HL-60 (cell line): ENCODE measurements at regions not wholly inside any gene's neighbourhood (a gene's known extent, or its start where the extent isn't known, plus 50 kb on each side); places are given as distances from the start of the nearest gene placed in this dataset.

Experiments used
- CTCF ChIP-seq: IDR thresholded peaks from one replicate; pipeline ENCODE4 v1.5.1; 2011; ENCODE audit warnings: low read length, control low read depth, inconsistent platforms; ENCODE audit not compliant: insufficient read depth
- REST ChIP-seq: IDR thresholded peaks from 2 replicates; pipeline ENCODE4 v1.6.1; 2012; ENCODE audit warnings: low read depth; ENCODE audit not compliant: insufficient replicate concordance

GRCh38 chr5:74471875-74472274, 168.7 kb downstream of the ENC1 start:
- TF ChIP-seq CTCF (no peak), REST (no peak)
